Testis (tissue), 2 donors: ENCODE measurements at regions not wholly inside any gene's neighbourhood (a gene's known extent, or its start where the extent isn't known, plus 50 kb on each side); places are given as distances from the start of the nearest gene placed in this dataset.

Experiments
- DNase-seq: peaks from one replicate; pipeline ENCODE4 v3.0.0-alpha.2; 2019
- H3K27ac ChIP-seq, 2 donors: fragments of 200-600 bp; sonication (generic); one replicate each; pipeline ENCODE4 v1.5.1; 2019
- H3K27me3 ChIP-seq: fragments of 200-600 bp; sonication (generic); one replicate; pipeline ENCODE4 v1.5.1; 2019
- H3K36me3 ChIP-seq: fragments of 200-600 bp; sonication (generic); one replicate; pipeline ENCODE4 v1.5.1; 2017; ENCODE audit warnings: low read depth; ENCODE audit errors: missing control alignments
- H3K4me1 ChIP-seq: fragments of 200-600 bp; sonication (generic); one replicate; pipeline ENCODE4 v1.5.1; 2019
- H3K4me3 ChIP-seq, 2 donors: fragments of 200-600 bp; sonication (generic); one replicate each; pipeline ENCODE4 v1.5.1; 2017 to 2019
- H3K9me3 ChIP-seq: fragments of 200-600 bp; sonication (generic); one replicate; pipeline ENCODE4 v1.5.1; 2017
- POLR2A ChIP-seq: fragments of 450-650 bp; IDR thresholded peaks from one replicate; pipeline ENCODE4 v1.6.1; 2017; ENCODE audit warnings: antibody characterized with exemption, mild to moderate bottlenecking, moderate library complexity
- WGBS, 2 donors: methylation state at CpG; one replicate each; pipeline ENCODE4 v1.1.5; 2018; 5-methylcytosine and 5-hydroxymethylcytosine counted together
- intact Hi-C: fragments of 100-400 bp; cut with DNase I; formaldehyde crosslinking; loops from one replicate; pipeline ENCODE4 v1.15.1; 2023; ENCODE audit warnings: low total_unique reads
- TF ChIP-seq, protein P1 (sequence below), 3 experiments: fragments of 450-650 bp in 2 of 3; fragments of 200-600 bp in 1 of 3; sonication (generic) in 1 of 3; IDR thresholded peaks; one replicate each; pipeline ENCODE4 v1.5.1; 2016 to 2019; ENCODE audit warnings: antibody characterized with exemption in 3 of 3, mild to moderate bottlenecking in 2 of 3, moderate library complexity in 1 of 3

DNA sequence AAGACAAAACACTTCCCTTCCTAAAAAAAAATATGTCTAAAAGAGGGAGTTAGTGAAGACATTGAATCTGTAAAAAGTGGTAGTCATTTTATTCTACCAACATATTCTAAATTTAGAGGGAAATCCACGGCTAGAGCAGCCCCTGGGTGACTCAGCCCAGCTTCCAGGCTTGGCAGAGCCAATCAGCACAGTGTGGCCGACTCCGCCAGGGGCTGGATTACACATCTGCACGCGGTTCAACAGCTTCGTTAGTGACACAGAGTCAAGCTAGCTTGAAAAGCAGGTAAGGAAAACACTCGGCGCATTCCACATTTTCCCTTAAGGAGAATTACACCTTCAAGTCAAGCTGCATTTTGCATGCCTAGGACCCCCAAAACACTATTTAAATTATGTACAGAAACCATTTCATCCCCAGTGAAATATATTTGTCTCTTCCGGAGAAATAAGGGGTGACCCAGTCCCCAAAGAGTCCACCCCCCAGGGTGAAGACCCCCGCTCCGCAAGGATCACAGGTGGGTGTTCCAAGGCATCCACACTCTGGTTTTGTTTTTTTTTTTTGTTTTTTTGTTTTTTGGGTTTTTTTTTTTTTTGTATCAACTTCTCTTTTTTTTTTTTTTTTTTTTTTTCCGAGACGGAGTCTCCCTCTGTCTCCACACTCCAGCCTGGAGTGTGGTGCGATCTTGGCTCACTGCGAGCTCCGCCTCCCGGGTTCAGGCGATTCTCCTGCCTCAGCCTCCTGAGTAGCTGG lies 58.4 kb upstream of the ARID1B start:
- H3K27ac ChIP-seq: peak overlapping the region; percentile 93 to 96
- no peaks in the 10 kb centered on the region for H3K36me3 ChIP-seq
- H3K4me3 ChIP-seq: peak overlapping the region; percentile 31 to 49
- H3K27me3 ChIP-seq: no peaks in the 10 kb centered on the region
- TF ChIP-seq, protein P1, sequence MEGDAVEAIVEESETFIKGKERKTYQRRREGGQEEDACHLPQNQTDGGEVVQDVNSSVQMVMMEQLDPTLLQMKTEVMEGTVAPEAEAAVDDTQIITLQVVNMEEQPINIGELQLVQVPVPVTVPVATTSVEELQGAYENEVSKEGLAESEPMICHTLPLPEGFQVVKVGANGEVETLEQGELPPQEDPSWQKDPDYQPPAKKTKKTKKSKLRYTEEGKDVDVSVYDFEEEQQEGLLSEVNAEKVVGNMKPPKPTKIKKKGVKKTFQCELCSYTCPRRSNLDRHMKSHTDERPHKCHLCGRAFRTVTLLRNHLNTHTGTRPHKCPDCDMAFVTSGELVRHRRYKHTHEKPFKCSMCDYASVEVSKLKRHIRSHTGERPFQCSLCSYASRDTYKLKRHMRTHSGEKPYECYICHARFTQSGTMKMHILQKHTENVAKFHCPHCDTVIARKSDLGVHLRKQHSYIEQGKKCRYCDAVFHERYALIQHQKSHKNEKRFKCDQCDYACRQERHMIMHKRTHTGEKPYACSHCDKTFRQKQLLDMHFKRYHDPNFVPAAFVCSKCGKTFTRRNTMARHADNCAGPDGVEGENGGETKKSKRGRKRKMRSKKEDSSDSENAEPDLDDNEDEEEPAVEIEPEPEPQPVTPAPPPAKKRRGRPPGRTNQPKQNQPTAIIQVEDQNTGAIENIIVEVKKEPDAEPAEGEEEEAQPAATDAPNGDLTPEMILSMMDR (IDR thresholded peaks at IDR 0.05): no peak
- TF ChIP-seq POLR2A: no peak
- peak; percentile 26 for DNase-seq
- H3K4me1 ChIP-seq: peaks cover 33% of the 10 kb centered on the region
- H3K9me3 ChIP-seq: no peaks in the 10 kb centered on the region
- intact Hi-C loops: loop anchor here (2.0 kb wide), 1 partner anchor 30 kb away; no protein-coding TSS in a partner anchor
- 70 to 73% methylated on average over 18 of the region's 18 CpGs for WGBS, 2 donors

DNA sequence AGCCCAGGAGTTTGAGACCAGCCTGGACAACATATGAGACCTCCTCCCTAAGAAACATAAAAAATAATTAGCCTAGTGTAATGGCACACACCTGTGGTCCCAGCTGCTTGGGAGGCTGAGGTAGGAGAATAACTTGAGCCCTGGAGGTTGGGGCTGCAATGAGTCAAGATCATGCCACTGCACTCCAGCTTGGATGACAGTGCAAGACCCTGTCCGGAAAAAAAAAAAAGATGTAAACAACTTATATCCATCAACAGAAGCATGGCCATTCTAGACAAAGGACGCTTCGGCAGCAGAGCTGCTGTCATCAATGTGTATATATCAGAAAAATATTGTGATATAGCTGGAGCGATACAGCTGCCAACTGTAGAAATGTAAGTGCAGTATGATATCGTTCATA lies 59.6 kb upstream of the ARID1B start:
- Histone ChIP-seq H3K9me3 (no peaks in the 10 kb centered on the region), H3K4me1 (peaks cover 32% of the 10 kb centered on the region), H3K4me3 (no peak overlapping the region), H3K27ac (no peak overlapping the region), H3K27me3 (no peaks in the 10 kb centered on the region), H3K36me3 (no peaks in the 10 kb centered on the region)
- no peak for TF ChIP-seq POLR2A
- TF ChIP-seq, protein P1 (IDR thresholded peaks at IDR 0.05): no peak
- no peak for DNase-seq
- 80 to 93% methylated on average over 5 of the region's 5 CpGs for WGBS, 2 donors
- intact Hi-C loops: no loop called here

DNA sequence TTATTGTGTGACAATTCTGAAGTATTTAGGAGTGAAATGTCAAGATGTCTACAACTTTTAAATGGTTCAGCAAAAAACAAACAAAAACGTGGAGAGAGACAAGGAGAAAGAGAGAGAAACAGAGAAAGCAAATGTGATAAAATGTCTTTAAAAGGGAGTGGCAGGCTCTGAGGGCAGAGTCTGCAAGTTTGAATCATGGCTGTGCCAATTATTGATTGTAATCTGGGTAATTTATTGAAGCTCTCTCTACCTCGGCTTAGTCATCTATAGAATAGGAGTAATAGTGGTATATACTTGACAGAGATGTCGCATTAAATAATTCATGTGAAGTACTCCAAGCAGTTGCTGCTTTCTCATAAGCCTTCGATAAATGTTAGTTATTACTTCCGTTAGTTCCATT lies 61.3 kb upstream of the ARID1B start:
- DNase-seq: no peak
- intact Hi-C loops: no loop called here

DNA sequence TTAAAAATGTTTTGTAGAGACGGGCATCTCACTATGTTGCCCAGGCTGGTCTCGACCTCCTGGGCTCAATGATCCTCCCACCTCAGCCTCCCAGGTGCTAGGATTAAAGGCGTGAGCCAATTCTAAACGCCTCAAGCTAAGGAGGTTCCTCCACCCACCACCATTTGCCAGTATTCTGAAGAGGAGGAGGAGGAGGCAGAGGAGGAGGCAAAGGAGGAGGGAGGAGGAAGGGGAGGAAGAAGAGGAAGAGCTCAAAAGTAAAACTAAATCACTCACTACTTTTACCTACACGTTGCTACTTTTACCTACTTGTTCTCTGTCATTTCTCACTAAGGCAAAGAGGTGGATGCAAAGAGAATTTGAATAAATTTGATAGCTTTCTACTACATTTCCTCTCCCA lies 63.6 kb upstream of the ARID1B start:
- Histone ChIP-seq H3K36me3 (no peaks in the 10 kb centered on the region), H3K27me3 (no peaks in the 10 kb centered on the region), H3K9me3 (no peaks in the 10 kb centered on the region), H3K4me3 (no peak overlapping the region), H3K27ac (no peak overlapping the region), H3K4me1 (no peaks in the 10 kb centered on the region)
- 78 to 91% methylated on average over 5 of the region's 5 CpGs for WGBS, 2 donors
- intact Hi-C loops: no loop called here
- TF ChIP-seq POLR2A: no peak
- TF ChIP-seq, protein P1 (IDR thresholded peaks at IDR 0.05): no peak
- DNase-seq: no peak

More for the DNA sequence above, 61.3 kb upstream of the ARID1B start:
- Histone ChIP-seq H3K4me3 (peak overlapping the region in 1 of 2 donors; percentile 27), H3K36me3 (no peaks in the 10 kb centered on the region), H3K27me3 (no peaks in the 10 kb centered on the region), H3K9me3 (no peaks in the 10 kb centered on the region), H3K27ac (no peak overlapping the region), H3K4me1 (peaks cover 16% of the 10 kb centered on the region)
- WGBS, 2 donors: 69 to 70% methylated on average over 5 of the region's 5 CpGs
- TF ChIP-seq, protein P1 (IDR thresholded peaks at IDR 0.05): no peak
- TF ChIP-seq POLR2A: no peak

DNA sequence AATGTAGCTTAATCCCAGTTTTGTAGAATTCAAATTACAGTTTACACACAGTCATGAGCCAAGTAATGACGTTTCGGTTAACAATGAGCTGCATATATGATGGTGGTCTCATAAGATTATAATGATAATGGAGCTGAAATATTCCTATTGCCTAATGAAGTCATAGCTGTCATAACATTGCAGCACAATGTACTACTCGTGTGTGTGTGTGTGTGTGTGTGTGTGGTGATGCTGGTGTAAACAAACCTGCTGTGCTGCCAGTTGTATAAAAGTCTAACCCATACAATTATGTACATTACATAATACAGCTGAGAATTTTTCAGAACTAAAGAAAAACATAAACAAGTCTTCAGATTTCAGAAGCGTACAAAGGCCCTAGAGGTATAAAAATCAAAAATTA lies 66.7 kb upstream of the ARID1B start:
- Histone ChIP-seq H3K4me1 (no peaks in the 10 kb centered on the region), H3K9me3 (no peaks in the 10 kb centered on the region), H3K36me3 (no peaks in the 10 kb centered on the region), H3K27ac (no peak overlapping the region), H3K27me3 (no peaks in the 10 kb centered on the region), H3K4me3 (no peak overlapping the region)
- intact Hi-C loops: no loop called here
- 68 to 84% methylated on average over 4 of the region's 4 CpGs for WGBS, 2 donors
- no peak for DNase-seq
- TF ChIP-seq, protein P1 (IDR thresholded peaks at IDR 0.05): no peak
- no peak for TF ChIP-seq POLR2A
